Motor neuron (in vitro differentiated cells): ENCODE measurements at regions not wholly inside any gene's neighbourhood (a gene's known extent, or its start where the extent isn't known, plus 50 kb on each side); places are given as distances from the start of the nearest gene placed in this dataset.
"Not testable (repeated sequence)": the region's sequence is repeated elsewhere in the genome, so short reads cannot be mapped to it uniquely, and the experiment has no call there.

Experiments
- ATAC-seq, 8 experiments: fragments of 200-7000 bp; cut with Tn5 transposase; replicated peaks in 6 of 8; 2 replicates each; pipeline ENCODE4 v1.8.0; 2021; ENCODE audit warnings: mild to moderate bottlenecking in 8 of 8, moderate library complexity in 8 of 8
- H3K27ac ChIP-seq, 2 donors: fragments of 250-450 bp; sonication (Bioruptor Pico); 2 replicates each; pipeline ENCODE4 v1.9.0; 2021; ENCODE audit warnings: antibody characterized with exemption in 2 of 2, mild to moderate bottlenecking in 2 of 2, moderate library complexity in 1 of 2
- H3K4me1 ChIP-seq, 2 donors: fragments of 250-450 bp; sonication (Bioruptor Pico); replicated peaks in 1 of 2; 2 replicates each; pipeline ENCODE4 v1.6.1; 2021; ENCODE audit warnings: antibody characterized with exemption in 2 of 2, mild to moderate bottlenecking in 2 of 2, moderate library complexity in 1 of 2
- H3K4me3 ChIP-seq, 5 donors: fragments of 250-450 bp; sonication (Bioruptor Pico); 2 replicates each; pipeline ENCODE4 v1.9.0; 2021; ENCODE audit warnings: antibody characterized with exemption in 5 of 5, mild to moderate bottlenecking in 5 of 5, moderate library complexity in 4 of 5
- WGBS, 10 experiments: fragments of 450-650 bp; shearing (Covaris generic); methylation state at CpG; one replicate each; pipeline ENCODE4 v1.0.0; 2022; 5-methylcytosine and 5-hydroxymethylcytosine counted together
- in situ Hi-C, 9 experiments: fragments of 400-800 bp; cut with MboI; loops; one replicate each; pipeline ENCODE4 v1.15.0; 2021; ENCODE audit warnings: low sequenced_read_pairs in 9 of 9, low pct_unique_long_range_greater_than_20kb in 2 of 9; ENCODE audit not compliant: unreplicated experiment in 9 of 9

DNA sequence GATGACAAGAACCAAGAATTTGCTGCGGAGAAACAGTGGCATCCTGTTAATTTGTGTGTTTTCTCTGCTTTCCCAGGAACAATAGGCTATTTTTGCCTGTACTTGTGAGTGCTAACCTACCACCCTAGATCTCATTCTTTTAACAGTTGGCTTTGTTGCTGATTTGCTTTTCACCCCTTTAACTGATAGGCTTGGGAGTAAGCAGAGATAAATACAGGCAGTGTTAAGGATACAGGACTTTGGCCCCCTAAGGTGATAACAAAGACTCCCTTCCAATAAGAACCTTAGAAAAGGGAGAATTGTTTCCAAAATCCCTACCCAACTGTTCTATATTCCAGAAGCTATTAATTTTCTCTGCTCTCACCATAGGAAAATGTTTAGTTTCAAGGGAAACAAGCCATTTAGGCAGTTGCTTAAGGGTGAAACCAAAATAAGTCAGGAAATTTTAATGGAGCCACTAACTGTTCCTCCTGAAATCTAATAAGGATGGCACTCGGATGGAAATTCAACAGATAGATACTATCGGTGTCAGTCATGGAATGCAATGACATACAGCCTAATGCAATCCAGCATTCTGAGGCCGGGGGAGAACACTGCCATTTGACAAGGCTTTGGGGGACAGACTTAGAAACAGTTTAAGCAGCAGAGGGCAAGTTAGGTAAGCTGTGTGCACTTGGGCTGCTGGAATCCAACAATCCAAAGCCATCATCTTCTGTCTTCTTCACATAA is 238.8 kb downstream of the RNF152 start:
- H3K27ac ChIP-seq, result no peak overlapping the region
- H3K4me3 ChIP-seq, result no peak overlapping the region
- no peaks in the 10 kb centered on the region for H3K4me1 ChIP-seq
- ATAC-seq, result no peak
- in situ Hi-C loops, result no loop called here
- WGBS, 10 experiments, result 43 to 100% (median 88%) methylated on average over 1 to 3 of the region's 4 CpGs; no CpG with 5 or more reads in 2 of the 10 experiments

DNA sequence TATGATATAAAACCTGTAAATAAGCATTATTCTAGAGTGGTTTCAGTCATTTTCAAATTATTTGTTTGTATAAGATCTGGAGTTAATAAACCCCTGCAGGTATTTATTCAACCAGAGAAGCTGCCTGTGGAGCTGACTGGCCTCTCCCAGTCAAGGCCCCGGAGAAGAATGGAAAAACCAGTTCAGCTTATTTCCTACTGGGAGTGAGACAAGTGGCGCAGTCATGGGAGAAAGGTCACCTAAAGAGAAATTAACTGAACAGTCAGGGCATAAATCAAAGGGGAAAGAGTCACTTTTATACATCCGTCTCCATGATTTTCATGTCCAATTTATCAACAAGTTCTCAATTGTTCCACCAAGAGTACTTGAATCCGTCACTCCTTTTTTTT is 240.9 kb downstream of the RNF152 start:
- H3K4me1 ChIP-seq, result no peaks in the 10 kb centered on the region
- 70 to 100% (median 92%) methylated on average over 1 to 4 of the region's 4 CpGs for WGBS, 10 experiments
- ATAC-seq, result no peak
- no peak overlapping the region for H3K27ac ChIP-seq
- in situ Hi-C loops, result no loop called here
- H3K4me3 ChIP-seq, result no peak overlapping the region

DNA sequence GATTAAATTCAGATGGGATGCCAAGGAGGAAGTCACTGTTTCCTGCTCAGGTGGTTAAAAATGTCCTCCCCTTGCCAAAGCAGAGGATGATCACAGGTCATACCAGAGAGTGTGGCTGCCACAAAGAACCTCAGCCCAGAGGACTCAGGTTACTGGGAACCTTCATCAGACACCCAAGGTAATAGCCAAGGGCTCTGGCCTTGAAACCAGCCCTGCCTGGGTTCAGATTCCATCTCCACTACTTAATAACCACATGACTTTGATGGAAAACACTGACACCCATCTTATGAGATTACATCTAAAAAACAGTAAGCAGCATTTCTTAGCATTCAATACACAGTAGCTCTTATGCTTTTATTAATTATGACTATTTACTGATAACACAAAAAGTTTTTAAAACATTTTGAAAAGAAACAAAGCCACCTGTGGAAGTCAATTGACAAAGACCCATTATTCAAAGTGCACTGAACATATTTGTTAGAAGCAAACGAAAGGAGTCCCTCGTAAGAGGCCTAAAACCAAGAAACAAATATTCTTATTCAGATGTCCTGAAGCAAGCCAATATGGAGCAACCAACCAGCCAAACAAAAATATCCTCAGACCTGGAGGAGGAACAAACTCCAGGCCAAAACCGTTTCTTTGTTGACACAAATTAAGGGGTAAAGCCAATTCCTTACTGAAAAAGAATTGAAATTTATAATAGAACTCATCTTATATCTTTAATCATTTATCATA is 241.5 kb downstream of the RNF152 start:
- no peak for ATAC-seq
- no peak overlapping the region for H3K4me3 ChIP-seq
- H3K27ac ChIP-seq, result no peak overlapping the region
- whole genome bisulfite sequencing, 10 experiments, result 0 to 95% (median 60%) methylated on average over 1 to 3 of the region's 3 CpGs; no CpG with 5 or more reads in 1 of the 10 experiments
- in situ Hi-C loops, result no loop called here
- H3K4me1 ChIP-seq, result no peaks in the 10 kb centered on the region

DNA sequence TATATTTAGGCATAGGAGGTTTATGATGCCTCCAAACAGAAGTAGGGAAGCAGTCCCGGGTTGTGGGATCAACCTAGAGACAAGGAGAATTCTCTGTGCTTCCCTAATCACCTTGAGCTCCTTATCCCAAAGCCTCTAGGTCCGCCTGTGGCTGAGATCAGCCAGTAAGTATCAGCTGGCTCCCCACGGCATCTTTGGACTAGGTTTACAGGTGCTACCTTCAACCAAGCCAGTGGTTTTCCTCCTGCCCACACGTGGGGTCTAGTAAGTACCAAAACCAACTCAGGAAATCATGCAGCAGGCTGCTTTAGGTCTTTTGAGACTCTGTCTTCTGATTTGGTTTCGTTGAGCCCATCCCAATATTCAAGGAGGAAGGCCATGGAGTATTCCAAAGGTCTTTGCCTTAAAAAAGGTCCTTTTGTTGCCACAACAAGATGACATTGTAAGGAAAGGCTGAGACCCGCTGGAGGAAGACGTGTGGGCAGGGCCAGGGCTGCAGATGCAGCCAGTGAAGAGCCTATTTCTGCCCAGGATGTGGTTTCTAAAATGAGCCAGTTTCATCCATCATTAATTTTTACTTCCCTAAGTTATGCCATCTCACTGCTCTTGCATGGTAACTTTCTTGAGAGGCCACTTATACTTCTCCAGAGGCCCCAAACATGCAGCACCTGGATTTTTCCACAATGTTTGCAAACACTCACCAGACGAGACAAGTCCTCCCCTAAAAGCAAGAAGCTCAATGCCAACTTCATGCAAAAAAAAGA is 248.7 kb downstream of the RNF152 start:
- no peak overlapping the region for H3K27ac ChIP-seq
- H3K4me3 ChIP-seq, result no peak overlapping the region
- in situ Hi-C loops, result loop anchor here in 4 of 9 experiments (25.0 kb wide), 2 partner anchors 243 to 493 kb away; partner anchors contain the start of gene RNF152 (in 3 of the 4)
- ATAC-seq, result no peak
- 40 to 100% (median 65%) methylated on average over 1 to 6 of the region's 8 CpGs; no CpG with 5 or more reads in 2 of the 10 experiments for WGBS, 10 experiments
- no peaks in the 10 kb centered on the region for H3K4me1 ChIP-seq

DNA sequence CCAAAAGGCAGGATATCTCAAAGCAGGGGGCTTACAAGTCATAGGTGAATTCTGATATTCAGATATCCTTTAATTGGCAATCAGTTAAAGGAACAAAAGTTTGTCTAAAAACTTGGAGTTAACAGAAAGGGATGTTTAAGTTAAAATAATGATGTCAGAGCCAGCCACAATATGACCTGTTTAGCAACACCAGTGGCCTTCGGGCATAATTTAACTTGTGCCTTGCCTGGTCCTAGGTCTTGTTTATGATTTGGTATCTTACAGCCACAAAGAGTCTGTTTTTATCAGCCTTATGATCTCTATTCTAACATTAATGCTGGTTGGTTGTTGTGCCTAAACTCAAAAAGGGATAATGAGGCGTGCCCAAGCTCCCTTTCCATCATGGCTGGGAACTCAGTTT is 252.9 kb downstream of the RNF152 start:
- 57 to 100% (median 100%) methylated on average over 1 of the region's 2 CpGs; no CpG with 5 or more reads in 2 of the 10 experiments for WGBS, 10 experiments
- H3K4me3 ChIP-seq, result no peak overlapping the region
- ATAC-seq, result no peak
- H3K4me1 ChIP-seq, result peaks cover 4 to 6% of the 10 kb centered on the region in 2 donors
- in situ Hi-C loops, result loop anchor here in 4 of 9 experiments (25.0 kb wide), 2 partner anchors 247 to 497 kb away; partner anchors contain the start of gene RNF152 (in 3 of the 4)
- no peak overlapping the region for H3K27ac ChIP-seq

DNA sequence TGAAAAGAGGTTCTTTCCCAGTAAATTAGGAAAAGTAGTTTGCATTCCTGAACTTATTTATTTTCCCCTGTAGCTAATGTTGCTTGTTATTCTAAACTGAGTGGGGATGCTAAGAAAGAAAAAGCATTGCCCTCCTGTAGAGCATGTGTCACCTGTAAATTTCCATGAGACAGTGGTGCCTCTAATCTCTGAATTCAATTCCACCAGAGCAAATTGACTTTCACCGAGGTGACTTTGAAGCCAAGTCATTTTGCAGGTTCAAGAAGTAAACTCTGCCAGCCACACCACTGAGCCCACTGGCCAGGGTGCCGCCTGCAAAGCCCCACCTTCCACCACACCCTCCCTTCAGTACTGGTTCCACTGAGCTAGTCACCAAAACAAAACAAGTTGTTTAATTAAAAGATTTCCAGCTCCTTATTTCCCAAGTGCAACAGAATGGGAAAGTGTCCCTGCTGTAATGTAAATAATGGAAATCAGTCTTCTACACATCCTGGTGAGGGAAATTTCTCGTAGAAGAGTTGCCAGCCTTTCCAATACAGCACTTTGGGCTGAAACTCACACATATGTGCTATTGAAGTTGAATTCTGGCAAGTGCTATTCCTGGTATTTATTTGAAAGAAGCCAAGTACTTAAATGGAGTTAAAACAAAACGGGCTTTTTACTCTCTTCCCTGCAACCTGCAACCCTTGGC is 254.8 kb downstream of the RNF152 start:
- ATAC-seq, result no peak
- in situ Hi-C loops, result loop anchor here in 4 of 9 experiments (25.0 kb wide), 2 partner anchors 249 to 499 kb away; partner anchors contain the start of gene RNF152 (in 3 of the 4)
- no peak overlapping the region for H3K27ac ChIP-seq
- WGBS, 10 experiments, result 0 to 76% (median 55%) methylated on average over 1 to 4 of the region's 4 CpGs
- H3K4me1 ChIP-seq, result peaks cover 4 to 6% of the 10 kb centered on the region in 2 donors
- no peak overlapping the region for H3K4me3 ChIP-seq

DNA sequence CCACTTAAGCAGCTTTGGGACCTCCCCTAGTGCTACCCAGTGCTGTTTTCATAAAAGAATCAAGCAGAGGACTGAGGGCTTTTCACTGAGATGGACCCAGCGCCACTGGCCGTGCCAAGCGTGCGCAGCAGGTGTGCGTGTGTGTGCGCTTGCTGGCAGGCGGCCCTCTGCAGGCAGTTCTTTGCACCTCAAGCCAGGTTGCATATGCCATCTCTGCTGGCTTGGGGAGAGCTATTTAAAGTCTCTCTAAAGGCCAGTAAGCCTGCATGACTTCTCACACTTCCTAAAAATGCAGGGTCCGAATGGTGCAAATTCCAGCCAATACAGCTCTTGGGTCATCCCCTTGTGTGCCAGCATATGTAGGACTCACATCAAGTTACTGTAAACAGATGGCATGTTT is 255.5 kb downstream of the RNF152 start:
- H3K27ac ChIP-seq, result no peak overlapping the region

DNA sequence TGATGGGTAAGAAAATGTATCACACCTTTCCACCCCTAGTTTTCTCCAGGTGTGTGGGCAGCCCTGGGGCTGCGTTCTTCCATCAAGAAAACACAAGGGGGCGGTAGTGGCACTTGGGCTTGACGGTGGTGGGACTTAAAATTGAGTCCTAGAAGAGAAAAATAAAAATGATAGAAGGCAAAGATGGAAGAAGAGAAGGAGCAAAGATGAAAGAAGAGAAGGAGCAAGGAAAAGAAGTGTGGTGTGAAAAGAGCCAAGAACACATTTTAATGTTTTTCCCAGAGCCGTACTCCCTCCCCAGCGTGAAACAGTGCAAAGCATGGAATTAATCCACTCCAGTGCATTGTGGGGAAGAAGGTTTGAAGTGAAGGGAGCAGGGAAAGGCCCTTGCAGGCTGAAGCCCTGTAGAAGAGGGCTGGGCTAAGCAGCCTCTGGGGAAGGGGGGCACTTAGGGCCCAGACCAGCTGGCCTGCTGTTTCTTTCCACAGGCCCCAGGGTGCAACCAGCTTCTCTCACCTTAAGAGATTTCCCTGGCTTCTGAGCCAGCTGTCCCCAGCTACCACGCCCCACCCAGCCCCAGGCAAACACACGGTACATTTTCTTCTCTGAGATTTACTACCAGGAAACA is 256.8 kb downstream of the RNF152 start:
- H3K27ac ChIP-seq, result no peak overlapping the region
- in situ Hi-C loops, result loop anchor here in 4 of 9 experiments (25.0 kb wide), 2 partner anchors 251 to 501 kb away; partner anchors contain the start of gene RNF152 (in 3 of the 4)
- 0 to 50% (median 31%) methylated on average over 1 to 7 of the region's 7 CpGs for WGBS, 10 experiments
- peak; percentile 77 to 98 (median 92) for ATAC-seq
- peaks cover 4 to 6% of the 10 kb centered on the region in 2 donors for H3K4me1 ChIP-seq
- no peak overlapping the region for H3K4me3 ChIP-seq

More for the DNA sequence above, 255.5 kb downstream of the RNF152 start:
- ATAC-seq, result no peak
- Histone ChIP-seq H3K4me1 (peaks cover 4 to 6% of the 10 kb centered on the region in 2 donors), H3K4me3 (no peak overlapping the region)
- 71 to 100% (median 85%) methylated on average over 1 to 8 of the region's 8 CpGs; no CpG with 5 or more reads in 5 of the 10 experiments for WGBS, 10 experiments
- in situ Hi-C loops, result loop anchor here in 4 of 9 experiments (25.0 kb wide), 2 partner anchors 250 to 500 kb away; partner anchors contain the start of gene RNF152 (in 3 of the 4)

DNA sequence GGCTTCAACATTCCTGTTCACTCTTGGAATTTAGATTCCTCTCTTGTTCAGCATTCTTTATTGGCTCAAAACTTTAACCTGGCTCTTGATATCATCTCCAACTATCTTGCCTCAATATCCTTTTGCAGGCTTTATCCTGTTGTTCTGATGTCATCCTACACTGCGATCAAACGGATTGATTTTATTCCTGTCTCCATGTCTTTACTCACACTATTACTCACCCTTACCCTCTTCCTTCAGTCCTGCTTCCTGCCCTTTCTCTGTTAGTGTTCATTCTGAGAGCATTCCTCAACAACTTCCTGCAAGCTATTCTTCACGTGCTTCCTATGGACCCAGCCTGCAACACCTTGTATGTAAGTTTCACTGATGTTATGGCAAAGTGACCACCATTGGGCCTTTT is 264.7 kb downstream of the RNF152 start:
- no peak overlapping the region for H3K27ac ChIP-seq
- no peak for ATAC-seq
- no peak overlapping the region for H3K4me3 ChIP-seq
- in situ Hi-C loops, result loop anchor here in 4 of 9 experiments (25.0 kb wide), 2 partner anchors 259 to 509 kb away; partner anchors contain the start of gene RNF152 (in 3 of the 4)
- H3K4me1 ChIP-seq, result no peaks in the 10 kb centered on the region
- WGBS, 10 experiments, result 0 to 88% (median 39%) methylated on average over 1 to 3 of the region's 3 CpGs; no CpG with 5 or more reads in 1 of the 10 experiments

DNA sequence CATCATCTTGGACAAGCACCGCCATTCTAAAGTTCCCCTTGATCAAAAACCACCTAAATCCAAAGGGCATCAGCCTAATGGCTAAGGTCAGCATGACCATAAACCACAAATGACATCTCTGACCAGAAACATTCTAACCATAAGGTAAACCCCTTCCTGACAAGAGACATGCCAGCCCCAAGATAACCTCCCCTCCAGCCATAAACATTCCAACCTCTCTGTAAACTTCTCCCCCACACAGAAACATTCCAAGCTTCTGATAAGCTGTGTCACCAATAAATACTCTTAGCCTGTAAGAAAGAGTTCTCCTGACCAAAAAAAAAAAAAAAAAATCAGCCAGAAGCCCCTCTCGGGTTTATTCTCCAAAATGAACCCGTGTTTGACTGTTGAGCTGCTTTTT is 268.2 kb downstream of the RNF152 start:
- H3K4me3 ChIP-seq, H3K27ac ChIP-seq, ATAC-seq, H3K4me1 ChIP-seq: not testable (repeated sequence)
- WGBS, 10 experiments, result 40 to 100% (median 97%) methylated on average over 1 to 3 of the region's 3 CpGs; no CpG with 5 or more reads in 2 of the 10 experiments
- in situ Hi-C loops, result loop anchor here in 4 of 9 experiments (25.0 kb wide), 2 partner anchors 263 to 513 kb away; partner anchors contain the start of gene RNF152 (in 3 of the 4)

DNA sequence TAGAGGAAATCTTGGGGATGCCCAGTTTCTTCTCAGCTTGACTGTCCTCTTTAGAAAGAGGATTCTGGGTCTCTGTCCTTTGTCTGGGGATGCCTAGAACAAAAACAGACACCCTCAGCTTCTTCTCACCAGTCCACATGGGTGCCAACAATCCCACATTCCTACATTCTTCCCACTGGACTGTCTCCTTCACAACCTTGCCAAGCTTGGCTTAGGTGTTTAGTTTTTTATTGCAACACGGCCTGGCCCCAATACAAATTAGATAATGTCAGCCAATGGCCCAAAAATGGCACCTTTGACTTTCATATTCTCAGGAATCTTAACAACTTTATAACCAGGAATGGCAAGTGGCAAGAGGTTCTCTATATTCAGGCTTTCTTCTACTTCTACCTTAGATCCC is 273.0 kb downstream of the RNF152 start:
- ATAC-seq, result no peak
- no peak overlapping the region for H3K4me3 ChIP-seq
- H3K27ac ChIP-seq, result no peak overlapping the region
- in situ Hi-C loops, result no loop called here
- H3K4me1 ChIP-seq, result no peaks in the 10 kb centered on the region
- 0 to 80% (median 35%) methylated on average over 1 of the region's 1 CpG; no CpG with 5 or more reads in 4 of the 10 experiments for WGBS, 10 experiments

DNA sequence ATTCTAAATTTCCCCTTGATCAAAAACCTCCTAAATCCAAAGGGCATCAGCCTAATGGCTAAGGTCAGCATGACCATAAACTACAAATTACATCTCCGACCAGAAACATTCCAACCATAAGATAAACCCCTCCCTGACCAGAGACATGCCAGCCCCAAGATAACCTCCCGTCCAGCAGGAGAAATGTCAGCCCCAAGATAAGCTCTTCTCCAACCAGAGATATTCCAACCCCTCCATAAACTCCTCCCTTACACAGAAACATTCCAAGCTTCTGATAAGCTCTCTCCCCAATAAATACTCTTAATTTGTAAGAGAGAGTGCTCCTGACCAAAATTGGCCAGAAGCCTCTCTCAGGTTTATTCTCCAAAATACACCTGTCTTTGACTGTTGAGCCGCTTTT is 274.0 kb downstream of the RNF152 start:
- Histone ChIP-seq H3K27ac (no peak overlapping the region), H3K4me1 (no peaks in the 10 kb centered on the region), H3K4me3 (no peak overlapping the region)
- in situ Hi-C loops, result no loop called here
- no peak for ATAC-seq
- WGBS, 10 experiments, result 8 to 100% (median 80%) methylated on average over 1 to 3 of the region's 3 CpGs; no CpG with 5 or more reads in 1 of the 10 experiments
